Right ventricle myocardium superior (tissue), 1 donor: ENCODE measurements at regions not wholly inside any gene's neighbourhood (a gene's known extent, or its start where the extent isn't known, plus 50 kb on each side); places are given as distances from the start of the nearest gene placed in this dataset.

Experiments used
- ATAC-seq: fragments of 200-7000 bp; cut with Tn5 transposase; one replicate; pipeline ENCODE4 v1.9.1; 2020; ENCODE audit warnings: mild to moderate bottlenecking; ENCODE audit not compliant: poor library complexity
- DNase-seq: peaks from one replicate; pipeline ENCODE4 v3.0.0-alpha.2; 2020
- intact Hi-C: fragments of 100-400 bp; cut with DNase I; formaldehyde crosslinking; loops from one replicate; pipeline ENCODE4 v1.11.2; 2022
- donor health status: DM: no; HTN: yes; CAD: no; lungs with severe emphysema.

- ATAC-seq (no peak), DNase-seq (no peak)
Measured at GRCh38 chr3:63146154-63146553, 132.0 kb upstream of the SYNPR start.

GRCh38 chr3:63150880-63151279 is 127.2 kb upstream of the SYNPR start:
- intact Hi-C loops: no loop called here
- DNase-seq: no peak
- ATAC-seq: no peak

More at GRCh38 chr3:63146154-63146553, 132.0 kb upstream of the SYNPR start:
- intact Hi-C loops: no loop called here

- DNase-seq (no peak), ATAC-seq (no peak)
- intact Hi-C loops: no loop called here
Measured at GRCh38 chr3:63151897-63152296, 126.2 kb upstream of the SYNPR start.

GRCh38 chr3:63159764-63160163 is 118.3 kb upstream of the SYNPR start:
- ATAC-seq: no peak
- no peak for DNase-seq
- intact Hi-C loops: no loop called here

GRCh38 chr3:63167113-63167512 is 111.0 kb upstream of the SYNPR start:
- DNase-seq: no peak
- ATAC-seq: no peak
- intact Hi-C loops: no loop called here

- ATAC-seq: no peak
- intact Hi-C loops: no loop called here
- no peak for DNase-seq
Measured at GRCh38 chr3:63168179-63168578, 109.9 kb upstream of the SYNPR start.

GRCh38 chr3:63179862-63180522 is 98.1 kb upstream of the SYNPR start:
- peak; percentile 81 for ATAC-seq
- DNase-seq: no peak
- intact Hi-C loops: no loop called here

GRCh38 chr3:63192248-63192647 is 85.9 kb upstream of the SYNPR start:
- intact Hi-C loops: loop anchor here (5.0 kb wide), 1 partner anchor 525 kb away; no protein-coding TSS in a partner anchor

GRCh38 chr3:63193647-63194046 is 84.5 kb upstream of the SYNPR start:
- no peak for DNase-seq
- ATAC-seq: no peak
- intact Hi-C loops: loop anchor here (5.0 kb wide), 1 partner anchor 526 kb away; no protein-coding TSS in a partner anchor

More at GRCh38 chr3:63192248-63192647, 85.9 kb upstream of the SYNPR start:
- DNase-seq (no peak), ATAC-seq (no peak)

- no peak for DNase-seq
- no peak for ATAC-seq
- intact Hi-C loops: no loop called here
Measured at GRCh38 chr3:63199606-63200005, 78.5 kb upstream of the SYNPR start.

- DNase-seq (no peak), ATAC-seq (no peak)
- intact Hi-C loops: no loop called here
Measured at GRCh38 chr3:63202529-63202928, 75.6 kb upstream of the SYNPR start.

- ATAC-seq (no peak), DNase-seq (no peak)
- intact Hi-C loops: no loop called here
Measured at GRCh38 chr3:63207066-63207590, 71.0 kb upstream of the SYNPR start.

GRCh38 chr3:63228087-63228486 is 50.0 kb upstream of the SYNPR start:
- intact Hi-C loops: loop anchor here (10.0 kb wide), 1 partner anchor 563 kb away; no protein-coding TSS in a partner anchor
- DNase-seq (no peak), ATAC-seq (no peak)
